ENCODE measurements at regions not wholly inside any gene's neighbourhood (a gene's known extent, or its start where the extent isn't known, plus 50 kb on each side); places are given as distances from the start of the nearest gene placed in this dataset.

- H3K27ac ChIP-seq = no peak overlapping the region
- WGBS, 4 donors = 82 to 90% (median 89%) methylated on average over 4 of the region's 4 CpGs
- intact Hi-C loops (cut with DNase I) = loop anchor here in 1 of 2 donors (10.0 kb wide), 1 partner anchor 140 kb away; no protein-coding TSS in a partner anchor
Measured at GRCh38 chr2:196314780-196315179, 143.4 kb upstream of the STK17B start.

GRCh38 chr2:196315388-196316049, 144.1 kb upstream of the STK17B start:
- Histone ChIP-seq H3K4me3 (no peak overlapping the region), H3K36me3 (replicated peaks in 1 of 2) (no peaks in the 10 kb centered on the region), H3K27ac (no peak overlapping the region), H3K9me3 (replicated peaks in 1 of 3) (no peaks in the 10 kb centered on the region), H3K27me3 (no peaks in the 10 kb centered on the region), H3K4me1 (replicated peaks in 1 of 2) (no peaks in the 10 kb centered on the region)
- intact Hi-C loops (cut with DNase I) = loop anchor here in 1 of 2 donors (10.0 kb wide), 1 partner anchor 139 kb away; no protein-coding TSS in a partner anchor
- 67 to 75% (median 74%) methylated on average over 3 of the region's 3 CpGs for WGBS, 4 donors
- DNase-seq = no peak
- TF ChIP-seq POLR2A (IDR thresholded peaks at IDR 0.05) = no peak
- no peak for TF ChIP-seq CTCF (IDR thresholded peaks at IDR 0.05)

More at GRCh38 chr2:196314780-196315179, 143.4 kb upstream of the STK17B start:
- H3K27me3 ChIP-seq = no peaks in the 10 kb centered on the region
- DNase-seq = no peak
- H3K36me3 ChIP-seq (replicated peaks in 1 of 2) = no peaks in the 10 kb centered on the region
- H3K9me3 ChIP-seq (replicated peaks in 1 of 3) = no peaks in the 10 kb centered on the region
- TF ChIP-seq CTCF (IDR thresholded peaks at IDR 0.05) (no peak), POLR2A (IDR thresholded peaks at IDR 0.05) (no peak)
- H3K4me1 ChIP-seq (replicated peaks in 1 of 2) = no peaks in the 10 kb centered on the region
- H3K4me3 ChIP-seq = no peak overlapping the region

GRCh38 chr2:196316050-196316430, 144.7 kb upstream of the STK17B start:
- 64 to 72% (median 69%) methylated on average over 4 of the region's 4 CpGs for WGBS, 4 donors
- TF ChIP-seq CTCF (IDR thresholded peaks at IDR 0.05) (no peak), POLR2A (IDR thresholded peaks at IDR 0.05) (no peak)
- DNase-seq = no peak
- H3K27me3 ChIP-seq = no peaks in the 10 kb centered on the region
- H3K27ac ChIP-seq = no peak overlapping the region
- no peaks in the 10 kb centered on the region for H3K36me3 ChIP-seq (replicated peaks in 1 of 2)
- intact Hi-C loops (cut with DNase I) = loop anchor here in 1 of 2 donors (10.0 kb wide), 1 partner anchor 139 kb away; no protein-coding TSS in a partner anchor
- H3K4me1 ChIP-seq (replicated peaks in 1 of 2) = no peaks in the 10 kb centered on the region
- no peak overlapping the region for H3K4me3 ChIP-seq
- no peaks in the 10 kb centered on the region for H3K9me3 ChIP-seq (replicated peaks in 1 of 3)

GRCh38 chr2:196318517-196319377, 147.4 kb upstream of the STK17B start:
- intact Hi-C loops (cut with DNase I) = loop anchor here in 1 of 2 donors (10.0 kb wide), 1 partner anchor 136 kb away; no protein-coding TSS in a partner anchor
- Histone ChIP-seq H3K36me3 (replicated peaks in 1 of 2) (no peaks in the 10 kb centered on the region), H3K4me1 (replicated peaks in 1 of 2) (no peaks in the 10 kb centered on the region), H3K9me3 (replicated peaks in 1 of 3) (no peaks in the 10 kb centered on the region), H3K27ac (no peak overlapping the region), H3K27me3 (no peaks in the 10 kb centered on the region), H3K4me3 (no peak overlapping the region)
- TF ChIP-seq POLR2A (IDR thresholded peaks at IDR 0.05) = no peak
- TF ChIP-seq CTCF (IDR thresholded peaks at IDR 0.05) = no peak
- no peak for DNase-seq
- WGBS, 4 donors = 91 to 95% (median 93%) methylated on average over 21 to 24 of the region's 24 CpGs

All from adrenal gland (tissue), 9 donors.